Lower leg skin (tissue), 3 donors: ENCODE measurements at regions not wholly inside any gene's neighbourhood (a gene's known extent, or its start where the extent isn't known, plus 50 kb on each side); places are given as distances from the start of the nearest gene placed in this dataset.

ENCODE experiments used
- CTCF ChIP-seq, 3 donors: fragments of 450-650 bp; IDR thresholded peaks; one replicate each; pipeline ENCODE4 v1.5.1; 2016; ENCODE audit warnings: antibody characterized with exemption in 3 of 3, mild to moderate bottlenecking in 3 of 3, moderate library complexity in 2 of 3
- POLR2A ChIP-seq, 2 donors: fragments of 450-650 bp; IDR thresholded peaks; one replicate each; pipeline ENCODE4 v1.6.1; 2016 to 2017; ENCODE audit warnings: antibody characterized with exemption in 2 of 2, mild to moderate bottlenecking in 1 of 2, moderate library complexity in 1 of 2

GRCh38 chr4:106423791-106424190, 55.2 kb upstream of the GIMD1 start:
- TF ChIP-seq CTCF (IDR thresholded peaks at IDR 0.05), result no peak
- TF ChIP-seq POLR2A (IDR thresholded peaks at IDR 0.05), result no peak
